GM18507 (cell line): ENCODE measurements at regions not wholly inside any gene's neighbourhood (a gene's known extent, or its start where the extent isn't known, plus 50 kb on each side); places are given as distances from the start of the nearest gene placed in this dataset.

Source experiments
- DNase-seq: peaks from one replicate; pipeline ENCODE4 v3.0.0; 2011; ENCODE audit warnings: low read depth; ENCODE audit not compliant: insufficient read length; ENCODE audit errors: extremely low spot score
- FAIRE-seq: peaks from 2 replicates; lab custom pipeline; 2011; peaks lifted over from hg19 to GRCh38; lab: Jason Lieb, UNC

DNA sequence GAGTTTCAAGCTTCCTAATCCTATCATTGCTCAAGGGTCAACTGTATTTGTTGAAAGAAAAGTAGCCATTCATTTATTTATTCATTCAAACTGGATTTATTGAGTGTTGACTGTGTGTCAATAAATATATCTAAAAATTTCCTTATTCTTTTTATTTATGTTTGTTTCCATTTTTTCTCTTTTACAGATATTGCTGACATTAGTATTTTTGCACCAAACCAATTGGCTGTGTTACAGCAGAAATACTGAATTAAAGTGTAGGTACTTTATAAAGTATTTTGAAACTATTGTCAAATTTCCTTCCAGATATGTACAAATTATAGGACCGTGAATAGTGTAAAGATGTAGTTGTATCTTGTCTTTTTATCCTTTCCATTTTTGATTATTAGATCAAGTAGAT, 692.0 kb upstream of the SLC10A2 start:
- FAIRE-seq = no peak
- no peak for DNase-seq

DNA sequence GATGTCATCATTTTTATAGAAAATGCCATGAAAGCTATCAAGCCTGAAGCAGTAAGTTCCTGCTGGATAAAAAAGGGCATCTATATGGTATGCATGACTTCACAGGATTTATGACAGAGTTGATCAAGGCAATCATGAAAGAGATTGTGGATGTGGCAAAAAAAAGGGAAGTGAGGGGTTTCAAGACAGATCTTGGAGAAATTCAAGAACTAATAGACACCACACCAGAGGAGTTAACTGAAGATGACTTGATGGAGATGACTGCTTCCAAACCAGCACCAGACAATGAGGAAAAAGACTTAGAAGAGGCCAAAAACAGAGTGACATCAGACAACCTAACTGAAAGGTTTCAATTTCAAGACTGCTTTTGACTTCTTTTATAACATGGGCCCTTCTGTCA, 691.1 kb upstream of the SLC10A2 start:
- DNase-seq (no peak), FAIRE-seq (no peak)

DNA sequence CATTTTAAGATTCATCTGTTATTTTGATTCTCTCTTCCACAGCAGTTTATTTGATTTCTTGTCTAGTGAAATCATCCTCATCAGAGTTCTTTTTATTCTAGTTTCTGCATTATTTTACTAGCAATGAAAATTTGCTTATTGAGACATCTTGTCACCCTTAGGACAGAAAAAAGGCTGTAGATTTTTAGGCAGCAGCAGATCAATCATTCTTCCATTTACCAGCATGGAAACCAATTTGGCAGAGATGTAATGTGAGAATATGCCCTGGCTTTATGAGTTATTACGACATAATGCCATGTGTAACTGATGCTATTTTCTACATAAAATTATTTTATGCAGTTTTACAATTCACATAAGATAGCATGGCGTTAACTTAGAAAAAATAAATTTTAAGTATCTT, 688.6 kb upstream of the SLC10A2 start:
- FAIRE-seq (no peak), DNase-seq (no peak)

DNA sequence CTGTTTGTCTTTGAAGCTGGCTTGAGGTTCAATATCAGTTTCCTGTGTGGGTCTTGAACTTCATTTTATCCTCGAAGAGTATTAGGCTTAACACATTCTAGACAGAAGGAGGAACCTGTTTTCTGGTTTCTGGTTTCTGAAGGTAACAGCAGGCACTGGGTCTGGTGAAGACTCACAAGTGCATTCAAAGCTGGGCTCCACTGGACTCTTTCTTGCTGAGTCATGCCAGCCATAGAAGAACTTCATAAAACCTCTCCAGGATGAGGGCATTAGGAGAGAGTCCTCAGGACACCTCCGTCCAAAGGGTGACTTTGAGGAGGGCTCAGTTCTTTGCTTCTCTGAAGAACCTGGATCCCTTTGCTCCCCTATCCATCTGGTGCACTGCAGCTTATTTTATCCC, 668.6 kb upstream of the SLC10A2 start:
- FAIRE-seq (no peak), DNase-seq (no peak)

DNA sequence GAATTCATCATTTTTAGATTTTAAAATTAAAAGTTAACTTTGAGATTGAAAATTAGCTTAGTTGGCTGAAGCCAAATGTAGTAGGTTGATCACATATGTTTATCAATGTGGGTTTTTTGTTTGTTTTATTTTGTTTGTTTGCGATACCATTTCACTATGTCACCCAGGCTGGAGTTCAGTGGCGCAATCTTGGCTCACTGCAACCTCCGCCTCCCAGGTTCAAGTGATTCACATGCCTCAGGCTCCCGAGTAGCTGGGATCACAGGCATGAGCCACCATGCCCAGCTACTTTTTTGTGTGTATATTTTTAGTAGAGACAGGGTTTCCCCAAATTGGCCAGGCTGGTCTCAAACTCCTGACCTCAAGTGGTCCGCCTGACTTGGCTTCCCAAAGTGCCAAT, 665.7 kb upstream of the SLC10A2 start:
- no peak for DNase-seq
- FAIRE-seq = no peak

DNA sequence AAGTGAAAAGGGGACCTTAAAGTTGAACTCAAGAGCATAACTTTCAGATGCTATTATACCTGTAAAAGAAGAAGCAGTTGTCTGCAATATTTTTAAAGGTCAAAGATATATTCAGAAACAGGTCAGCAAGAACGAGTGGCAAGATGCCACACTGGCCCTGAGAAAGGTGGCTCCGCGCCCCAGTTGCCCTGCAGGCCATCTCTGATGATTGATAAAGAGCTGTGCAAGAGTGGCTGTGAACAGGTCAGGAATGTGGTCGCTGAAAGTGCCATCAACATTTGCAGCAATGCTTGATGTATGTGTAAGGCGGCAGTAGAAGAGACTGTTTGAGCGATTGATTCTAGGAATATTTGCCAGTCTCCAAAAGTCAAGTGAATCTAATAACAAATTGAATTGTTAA, 664.2 kb upstream of the SLC10A2 start:
- FAIRE-seq (no peak), DNase-seq (no peak)

DNA sequence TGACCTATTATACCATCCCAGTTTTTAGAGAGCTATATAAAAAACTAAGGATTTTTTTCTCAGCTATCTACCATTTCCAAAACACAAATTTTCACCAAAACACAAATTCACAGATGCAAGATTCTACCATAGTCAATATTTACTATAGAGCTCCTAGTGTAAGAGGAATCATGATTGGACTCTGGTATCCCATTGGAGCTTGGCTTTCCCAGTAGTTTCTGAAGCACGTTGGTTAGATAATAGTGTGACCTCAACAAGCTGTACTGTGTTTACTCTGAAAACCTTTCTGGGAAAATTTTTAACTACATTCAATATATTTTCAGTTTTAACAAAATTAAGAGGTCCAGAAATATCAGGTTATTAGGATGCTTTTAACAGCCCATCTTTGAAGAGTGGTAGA, 660.6 kb upstream of the SLC10A2 start:
- DNase-seq (no peak), FAIRE-seq (no peak)

DNA sequence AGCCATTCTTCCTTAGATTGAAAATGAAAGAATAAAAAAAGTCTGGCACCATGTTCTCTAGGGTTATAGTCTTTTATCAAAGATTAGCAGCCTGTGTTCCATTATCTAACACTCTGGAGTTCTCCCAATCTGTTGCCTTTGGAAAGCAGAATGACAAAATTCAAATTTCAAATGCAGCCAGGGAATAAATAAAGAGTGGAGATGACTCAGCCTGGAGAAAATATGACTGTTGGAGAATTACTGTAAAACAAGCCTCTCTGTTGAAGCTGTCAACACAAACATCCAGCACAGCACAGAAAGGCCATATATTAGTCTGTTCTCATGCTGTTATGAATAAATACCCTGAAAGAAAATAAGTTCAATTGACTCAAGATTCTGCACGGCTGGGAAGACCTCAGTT, 650.5 kb upstream of the SLC10A2 start:
- FAIRE-seq (no peak), DNase-seq (no peak)

DNA sequence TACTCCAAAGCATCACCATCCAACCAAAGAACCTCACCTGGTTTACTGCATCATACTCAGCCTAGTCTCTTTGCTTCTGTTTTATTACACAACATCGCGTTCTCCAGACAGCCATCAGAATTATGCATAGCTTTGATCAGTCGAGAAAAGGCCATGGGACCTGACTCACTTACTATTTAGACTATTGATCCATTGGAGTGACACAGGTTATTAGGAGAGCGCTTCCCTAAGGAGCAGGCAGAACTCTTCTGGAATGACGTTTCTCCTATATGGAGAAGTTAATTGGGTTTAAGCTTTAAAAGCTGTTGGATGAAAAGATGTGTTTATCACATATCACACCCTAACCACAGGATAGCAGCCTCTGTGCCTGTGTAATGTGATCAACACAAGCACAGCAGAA, 649.1 kb upstream of the SLC10A2 start:
- FAIRE-seq (no peak), DNase-seq (no peak)

DNA sequence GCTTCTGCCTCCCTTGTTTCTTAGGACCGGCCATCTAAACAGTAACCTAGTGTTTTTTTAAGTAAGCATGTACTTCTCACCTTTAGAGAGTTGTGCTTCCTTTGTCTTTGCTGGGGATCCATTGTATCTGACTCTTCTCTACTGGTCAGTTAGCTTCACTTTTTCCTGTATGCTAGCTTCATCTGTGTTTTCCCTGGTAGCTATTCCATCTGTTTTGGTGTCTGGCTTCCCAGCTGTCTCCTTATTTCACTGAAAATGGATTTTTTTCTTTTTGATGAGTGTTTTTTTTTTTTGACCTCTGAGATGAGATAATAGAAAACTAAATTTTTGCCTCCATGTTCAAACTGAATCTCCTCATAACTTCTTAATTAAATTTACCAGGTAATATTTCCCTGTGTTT, 637.0 kb upstream of the SLC10A2 start:
- FAIRE-seq = no peak
- no peak for DNase-seq

DNA sequence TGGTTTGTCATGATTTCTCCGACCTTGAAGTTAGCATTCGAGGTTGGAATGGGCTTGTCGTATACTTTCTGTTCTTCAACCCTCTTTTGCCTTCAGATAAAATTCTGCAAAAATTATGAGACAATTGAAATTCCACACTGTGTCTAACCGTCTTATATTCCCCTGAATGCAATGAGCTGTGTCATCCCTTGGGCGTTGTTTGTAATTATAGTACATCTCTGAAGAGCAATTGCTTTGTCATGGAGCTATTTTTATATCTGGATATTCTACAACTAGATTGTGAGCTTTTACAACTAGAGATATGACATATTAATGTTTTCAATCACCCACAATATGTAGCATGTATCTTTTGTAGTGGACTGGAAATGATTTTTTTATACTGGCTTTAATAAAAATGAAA, 631.8 kb upstream of the SLC10A2 start:
- DNase-seq (no peak), FAIRE-seq (no peak)

DNA sequence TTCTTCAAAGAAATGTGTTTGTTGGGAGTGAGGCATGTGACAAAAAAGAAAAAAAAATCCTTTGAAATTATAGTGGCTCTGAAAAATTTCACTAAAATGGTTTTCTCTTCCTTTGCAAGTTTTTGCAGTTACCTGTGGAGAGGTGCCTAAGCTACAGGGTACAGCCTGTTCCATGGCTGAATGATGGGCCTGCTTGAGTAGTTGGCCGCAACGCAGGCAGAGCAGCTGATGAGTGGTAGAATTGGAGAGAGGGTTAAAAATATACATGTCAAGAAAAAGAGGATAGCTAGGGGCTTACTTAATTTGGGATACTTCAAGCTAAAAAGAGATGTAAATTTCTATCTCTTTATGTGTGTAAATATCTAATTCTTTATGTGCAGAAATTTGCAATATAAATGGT, 629.1 kb upstream of the SLC10A2 start:
- DNase-seq = no peak
- no peak for FAIRE-seq

DNA sequence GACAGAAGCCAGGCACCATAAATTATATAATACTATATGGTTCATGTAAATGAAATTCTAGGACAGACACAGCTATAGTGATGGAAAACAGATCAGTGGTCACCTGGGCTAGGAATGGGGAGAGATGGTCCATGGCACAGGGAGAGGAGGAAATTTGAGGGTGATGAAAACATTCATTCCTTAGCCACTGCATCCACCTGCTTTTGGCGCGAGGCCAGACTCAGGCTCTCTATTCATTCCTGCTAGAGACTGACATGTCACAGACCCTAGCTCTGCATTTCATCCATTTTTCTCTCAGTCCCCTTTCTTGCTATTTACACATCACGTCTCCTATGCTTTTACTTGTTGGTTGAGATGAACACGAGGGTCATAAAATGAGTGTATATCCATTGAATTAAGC, 628.3 kb upstream of the SLC10A2 start:
- FAIRE-seq (no peak), DNase-seq (no peak)

DNA sequence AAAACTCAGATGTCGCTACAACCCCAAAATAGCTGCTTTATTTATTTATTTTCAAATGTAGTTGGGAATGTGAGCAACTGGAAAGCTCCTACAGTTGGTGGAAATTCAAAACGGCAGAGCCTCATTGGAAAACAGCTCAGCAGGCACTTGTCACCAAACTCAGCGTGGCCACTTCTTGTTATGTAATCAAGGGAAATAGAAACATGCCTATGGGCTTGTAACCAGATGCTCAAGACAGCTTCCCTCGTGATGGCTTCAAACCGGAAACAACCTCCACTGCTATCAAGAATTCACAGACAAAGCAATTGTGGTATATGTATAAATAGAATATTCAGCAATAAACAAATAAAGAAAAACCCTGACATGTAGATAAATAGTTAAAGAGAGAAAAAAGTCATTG, 627.8 kb upstream of the SLC10A2 start:
- no peak for DNase-seq
- FAIRE-seq = no peak

DNA sequence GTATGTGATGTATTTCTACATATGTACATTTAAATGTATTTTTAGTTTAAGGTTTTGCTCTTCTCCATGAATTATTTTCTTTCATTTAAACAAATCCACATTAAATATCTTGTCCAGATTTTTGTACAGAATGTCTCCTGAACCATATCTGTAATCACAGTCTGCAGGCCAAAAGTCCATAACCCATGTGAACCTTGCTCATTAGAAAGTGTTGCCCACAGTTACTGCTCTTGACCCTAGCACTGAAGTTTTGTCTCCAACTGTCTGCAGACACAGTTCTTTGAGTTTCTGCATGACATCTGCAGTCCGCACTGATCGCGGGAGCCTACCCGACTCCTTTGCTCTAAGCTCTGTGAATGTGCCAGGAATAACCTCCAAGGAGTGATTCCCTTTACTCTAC, 626.2 kb upstream of the SLC10A2 start:
- FAIRE-seq = no peak
- no peak for DNase-seq

DNA sequence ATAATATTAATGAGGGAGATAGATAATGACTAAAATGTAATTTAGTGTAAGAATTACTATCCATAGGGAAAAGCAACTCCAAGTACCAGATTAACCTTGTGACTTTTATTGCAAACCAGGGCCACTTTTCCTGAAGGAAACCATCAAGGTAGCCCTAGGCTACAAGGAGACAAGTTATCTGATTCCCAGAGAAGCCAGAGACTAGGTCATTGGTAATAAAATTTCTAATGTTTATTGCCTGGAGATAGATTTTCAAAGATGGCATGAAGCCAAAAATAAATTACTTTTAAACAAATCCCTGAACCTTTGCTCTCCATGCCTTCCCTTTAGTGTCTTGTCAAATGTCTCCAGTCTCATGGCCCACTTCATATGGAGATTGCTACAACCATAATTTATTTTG, 610.1 kb upstream of the SLC10A2 start:
- no peak for DNase-seq
- no peak for FAIRE-seq

DNA sequence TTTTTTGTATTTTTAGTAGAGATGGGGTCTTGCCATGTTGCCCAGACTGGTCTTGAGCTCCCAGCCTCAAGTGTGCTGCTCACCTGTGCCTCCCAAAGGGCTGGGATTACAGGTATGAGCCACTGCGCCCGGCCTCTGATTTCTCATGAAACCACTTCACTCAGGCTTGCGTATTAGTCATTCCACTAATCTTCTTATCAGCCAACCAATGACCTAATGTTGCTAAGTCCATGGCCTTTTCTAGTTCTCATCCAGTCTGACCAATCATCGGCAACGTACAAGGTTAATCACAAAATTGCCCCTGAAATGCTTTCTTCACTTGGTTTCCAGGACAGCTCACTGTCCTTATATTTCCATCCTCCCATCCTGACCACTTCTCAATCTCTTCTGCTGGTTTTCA, 605.3 kb upstream of the SLC10A2 start:
- FAIRE-seq (no peak), DNase-seq (no peak)

DNA sequence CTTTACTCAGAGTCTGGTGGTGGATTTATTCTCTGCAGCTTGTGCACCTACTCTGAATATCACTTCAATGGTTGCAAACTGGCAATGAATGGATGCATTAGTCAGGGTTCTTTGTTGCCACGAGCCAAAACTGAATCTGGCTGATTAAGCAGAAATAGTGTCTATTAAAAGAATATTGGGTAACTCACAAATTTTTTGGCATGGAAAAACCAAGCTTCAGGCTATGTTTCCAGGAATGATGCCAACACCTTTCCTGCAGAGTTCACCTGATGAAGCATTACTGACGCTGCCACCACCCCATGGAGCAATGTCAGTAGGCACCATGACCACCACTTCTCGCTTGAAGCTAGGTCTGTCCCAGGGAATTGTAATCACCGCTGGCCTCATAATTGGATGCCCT, 597.8 kb upstream of the SLC10A2 start:
- DNase-seq (no peak), FAIRE-seq (no peak)

DNA sequence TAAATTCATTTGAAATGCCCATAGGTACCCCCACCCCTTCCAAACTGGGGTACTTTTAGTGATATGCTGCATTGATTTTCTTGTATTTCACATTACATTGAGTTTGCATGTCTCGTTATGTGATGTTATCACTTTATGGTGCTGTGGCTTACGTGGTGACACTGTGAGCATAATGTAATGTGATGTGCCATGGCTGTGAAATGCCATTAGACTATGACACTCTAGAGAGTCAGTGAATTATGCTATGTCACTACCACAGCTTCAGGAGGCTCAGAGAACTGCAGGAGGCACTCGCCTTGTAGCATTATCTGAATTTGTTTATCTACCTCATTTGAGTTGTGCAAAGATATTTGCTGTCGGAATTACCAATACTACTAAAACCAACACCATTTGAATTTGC, 590.1 kb upstream of the SLC10A2 start:
- FAIRE-seq = no peak

DNA sequence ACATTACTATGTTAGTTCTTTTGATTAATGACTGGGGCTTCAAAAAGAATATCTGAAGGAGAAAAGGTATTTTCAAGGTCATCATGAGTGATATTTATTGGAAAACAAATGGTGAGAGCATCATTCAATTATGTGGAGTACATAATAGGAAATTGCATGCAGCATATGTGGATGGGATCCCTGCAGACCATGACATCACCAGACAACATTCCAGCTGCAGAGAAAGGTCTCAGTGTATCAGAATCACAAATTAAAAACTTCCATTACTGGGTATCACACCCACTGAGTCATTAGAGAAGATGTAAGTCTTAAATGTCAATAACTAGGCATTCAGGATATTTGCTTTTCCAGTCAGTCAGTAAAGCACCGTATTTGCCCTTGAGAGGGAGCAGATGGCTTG, 574.4 kb upstream of the SLC10A2 start:
- DNase-seq = no peak

More for the DNA sequence above, 590.1 kb upstream of the SLC10A2 start:
- DNase-seq = no peak

DNA sequence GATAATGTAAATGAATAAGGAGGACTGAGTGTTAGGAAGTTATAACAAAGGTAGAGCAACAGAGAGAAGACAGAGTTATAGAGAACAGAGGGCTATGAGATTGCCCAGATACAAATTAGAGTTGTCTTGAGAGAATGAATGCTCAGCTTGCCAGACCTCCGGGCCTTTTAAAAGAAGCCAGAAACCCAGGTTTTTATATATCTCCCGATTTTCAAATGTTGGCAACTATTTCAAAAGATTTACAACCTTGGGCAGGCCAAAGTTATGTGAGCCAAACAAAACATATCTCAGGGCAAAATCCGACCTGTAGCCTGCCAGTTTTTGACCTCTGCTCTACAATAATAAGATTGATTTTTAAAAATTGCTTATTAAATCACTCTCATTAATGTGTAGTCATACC, 573.1 kb upstream of the SLC10A2 start:
- no peak for FAIRE-seq
- no peak for DNase-seq

More for the DNA sequence above, 574.4 kb upstream of the SLC10A2 start:
- no peak for FAIRE-seq

DNA sequence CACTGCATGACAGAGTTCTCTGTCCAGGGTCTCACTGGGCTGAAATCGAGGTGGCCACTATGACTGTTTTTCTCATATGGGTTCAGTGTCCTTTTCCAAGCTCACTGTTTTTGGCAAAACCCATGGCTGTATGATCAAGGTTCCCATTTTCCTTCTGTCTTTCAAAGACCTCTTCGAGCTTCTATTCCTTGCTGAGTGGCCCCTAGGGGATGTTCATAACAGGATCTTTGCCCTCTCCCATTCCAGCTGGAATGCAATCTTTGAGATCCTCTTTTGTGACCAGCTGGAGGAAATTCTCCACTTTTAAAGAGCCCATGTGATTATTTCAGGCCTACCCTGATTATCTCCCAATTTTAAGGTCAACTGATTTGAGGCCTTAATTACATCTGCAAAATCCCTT, 572.5 kb upstream of the SLC10A2 start:
- FAIRE-seq (no peak), DNase-seq (no peak)

DNA sequence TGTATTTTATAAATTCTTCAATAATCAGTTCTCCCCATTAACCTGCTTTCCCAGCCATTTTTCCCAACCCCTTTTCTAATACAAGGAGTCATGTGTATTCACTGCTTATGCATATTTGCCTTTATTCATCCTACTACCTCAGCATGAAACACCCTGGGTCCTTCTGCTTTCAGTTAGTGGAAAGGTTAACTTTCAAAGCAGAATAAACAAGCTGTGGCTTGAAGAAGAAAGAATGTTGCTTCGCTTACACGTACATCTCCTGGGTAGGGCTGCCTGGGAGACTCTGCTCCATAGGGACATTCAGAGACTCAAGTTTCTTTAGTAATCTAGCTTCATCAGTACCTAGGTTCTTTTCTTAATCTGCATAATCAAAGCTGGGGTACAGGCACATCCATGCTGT, 567.8 kb upstream of the SLC10A2 start:
- no peak for DNase-seq
- FAIRE-seq = no peak
